H9 (cell line): ENCODE measurements at regions not wholly inside any gene's neighbourhood (a gene's known extent, or its start where the extent isn't known, plus 50 kb on each side); places are given as distances from the start of the nearest gene placed in this dataset.

Source experiments
- DNase-seq: peaks from one replicate; pipeline ENCODE4 v3.0.0-alpha.2; 2017
- H2AFZ ChIP-seq: one replicate; pipeline ENCODE4 v1.6.1; 2013; ENCODE audit warnings: mild to moderate bottlenecking, low read length, control low read depth, moderate library complexity
- H2AK5ac ChIP-seq: 2 replicates; pipeline ENCODE4 v1.6.1; 2013; ENCODE audit warnings: low read length, control low read depth, mixed read lengths; ENCODE audit not compliant: insufficient read length
- H2BK120ac ChIP-seq: one replicate; pipeline ENCODE4 v1.6.1; 2013; ENCODE audit warnings: low read depth, mild to moderate bottlenecking, low read length, control low read depth, inconsistent platforms; ENCODE audit not compliant: poor library complexity, severe bottlenecking
- H2BK12ac ChIP-seq: 2 replicates; pipeline ENCODE4 v1.6.1; 2013; ENCODE audit warnings: low read length, control low read depth, mixed read lengths, low read depth; ENCODE audit not compliant: insufficient read length
- H2BK15ac ChIP-seq: 2 replicates; pipeline ENCODE4 v1.6.1; 2013; ENCODE audit warnings: low read depth, low read length, control low read depth
- H2BK20ac ChIP-seq: one replicate; pipeline ENCODE4 v1.6.1; 2013; ENCODE audit warnings: low read depth, mild to moderate bottlenecking, low read length, control low read depth, inconsistent platforms; ENCODE audit not compliant: poor library complexity, severe bottlenecking
- H2BK5ac ChIP-seq: 2 replicates; pipeline ENCODE4 v1.6.1; 2013; ENCODE audit warnings: low read length, control low read depth, mixed read lengths; ENCODE audit not compliant: insufficient read length
- H3K14ac ChIP-seq: 2 replicates; pipeline ENCODE4 v1.6.1; 2013; ENCODE audit warnings: low read length, control low read depth; ENCODE audit not compliant: insufficient read depth
- H3K18ac ChIP-seq: 2 replicates; pipeline ENCODE4 v1.6.1; 2013; ENCODE audit warnings: low read depth, mild to moderate bottlenecking, mixed read lengths, low read length, control low read depth; ENCODE audit not compliant: insufficient read length
- H3K23ac ChIP-seq: 2 replicates; pipeline ENCODE4 v1.6.1; 2013; ENCODE audit warnings: low read length, control low read depth, mixed read lengths, low read depth; ENCODE audit not compliant: insufficient read length
- H3K23me2 ChIP-seq: 2 replicates; pipeline ENCODE4 v1.6.1; 2013; ENCODE audit warnings: low read depth, mild to moderate bottlenecking, mixed read lengths, low read length, control low read depth; ENCODE audit not compliant: insufficient read length, poor library complexity, severe bottlenecking
- H3K27ac ChIP-seq: 2 replicates; pipeline ENCODE4 v1.5.1; 2013; ENCODE audit warnings: low read length, control low read depth, mixed read lengths, low read depth; ENCODE audit not compliant: insufficient read length
- H3K27me3 ChIP-seq: 2 replicates; pipeline ENCODE4 v1.6.1; 2013; ENCODE audit warnings: low read length, control low read depth, inconsistent platforms; ENCODE audit not compliant: insufficient read depth
- H3K4ac ChIP-seq: 2 replicates; pipeline ENCODE4 v1.6.1; 2013; ENCODE audit warnings: low read depth, mild to moderate bottlenecking, control low read depth, inconsistent platforms, low read length, moderate library complexity
- H3K4me1 ChIP-seq: 2 replicates; pipeline ENCODE4 v1.6.1; 2013; ENCODE audit warnings: low read length, control low read depth, inconsistent platforms; ENCODE audit not compliant: insufficient read depth
- H3K4me2 ChIP-seq: 2 replicates; pipeline ENCODE4 v1.6.1; 2013; ENCODE audit warnings: low read length, control low read depth, mixed read lengths; ENCODE audit not compliant: insufficient read length, insufficient read depth
- H3K56ac ChIP-seq: 2 replicates; pipeline ENCODE4 v1.6.1; 2013; ENCODE audit warnings: low read depth, mild to moderate bottlenecking, mixed read lengths, low read length, control low read depth; ENCODE audit not compliant: insufficient read length
- H3K79me1 ChIP-seq: 2 replicates; pipeline ENCODE4 v1.6.1; 2013; ENCODE audit warnings: low read depth, mild to moderate bottlenecking, moderate library complexity, low read length, control low read depth, inconsistent platforms; ENCODE audit not compliant: insufficient read depth, poor library complexity, severe bottlenecking
- H3K79me2 ChIP-seq: 2 replicates; pipeline ENCODE4 v1.6.1; 2013; ENCODE audit warnings: low read length, control low read depth, inconsistent platforms; ENCODE audit not compliant: insufficient read depth
- H3K9ac ChIP-seq: 2 replicates; pipeline ENCODE4 v1.6.1; 2013; ENCODE audit warnings: low read length, control low read depth, mixed read lengths; ENCODE audit not compliant: insufficient read length; ENCODE audit errors: extremely low read depth
- H3K9me3 ChIP-seq: one replicate; pipeline ENCODE4 v1.6.1; 2013; ENCODE audit warnings: low read depth, low read length, inconsistent platforms; ENCODE audit not compliant: control insufficient read depth
- H3T11ph ChIP-seq: one replicate; pipeline ENCODE4 v1.6.1; 2013; ENCODE audit warnings: mild to moderate bottlenecking, low read length, control low read depth, inconsistent platforms
- H4K20me1 ChIP-seq: one replicate; pipeline ENCODE4 v1.6.1; 2013; ENCODE audit not compliant: control insufficient read depth, insufficient read length, insufficient read depth
- H4K5ac ChIP-seq: 2 replicates; pipeline ENCODE4 v1.6.1; 2013; ENCODE audit warnings: low read depth, mild to moderate bottlenecking, mixed read lengths, low read length, control low read depth; ENCODE audit not compliant: insufficient read length
- H4K8ac ChIP-seq: replicated peaks from 2 replicates; pipeline ENCODE4 v1.6.1; 2013; ENCODE audit warnings: low read length, control low read depth, mixed read lengths, low read depth; ENCODE audit not compliant: insufficient read length
- H4K91ac ChIP-seq: 2 replicates; pipeline ENCODE4 v1.6.1; 2013; ENCODE audit warnings: low read depth, mild to moderate bottlenecking, moderate library complexity, mixed read lengths, low read length, control low read depth; ENCODE audit not compliant: insufficient read length
- H3K27ac Mint-ChIP-seq, 3 experiments: 2 replicates in 2 of 3; 3 replicates in 1 of 3; pipeline ENCODE4 v1.8.0; 2020 to 2021; ENCODE audit warnings: mixed read lengths in 3 of 3, mild to moderate bottlenecking in 1 of 3, moderate library complexity in 1 of 3
- H3K27me3 Mint-ChIP-seq: 2 replicates; pipeline ENCODE4 v1.8.0; 2021; ENCODE audit warnings: low read depth, mild to moderate bottlenecking, moderate library complexity, mixed read lengths
- H3K36me3 Mint-ChIP-seq, 3 experiments: 2 replicates in 2 of 3; 3 replicates in 1 of 3; pipeline ENCODE4 v1.8.0; 2020 to 2021; ENCODE audit warnings: low read depth in 3 of 3, mixed read lengths in 3 of 3; ENCODE audit not compliant: insufficient read depth in 1 of 3
- H3K4me1 Mint-ChIP-seq, 2 experiments: 2 replicates each; pipeline ENCODE4 v1.8.0; 2020; ENCODE audit warnings: mixed read lengths in 2 of 2
- H3K4me3 Mint-ChIP-seq, 2 experiments: 2 replicates in 1 of 2; 3 replicates in 1 of 2; pipeline ENCODE4 v1.8.0; 2020 to 2021; ENCODE audit warnings: mild to moderate bottlenecking in 2 of 2, mixed read lengths in 2 of 2, moderate library complexity in 1 of 2
- H3K9me3 Mint-ChIP-seq, 2 experiments: 2 replicates in 1 of 2; 3 replicates in 1 of 2; pipeline ENCODE4 v1.8.0; 2020; ENCODE audit warnings: mild to moderate bottlenecking in 2 of 2, mixed read lengths in 2 of 2, moderate library complexity in 1 of 2
- WGBS: extraction: QIAGEN DNeasy Blood & Tissue Kit; methylation state at CpG from one replicate; pipeline ENCODE4 v1.1.7; 2013; ENCODE audit warnings: missing lambda C conversion rate, low lambda C conversion rate, mixed read lengths; ENCODE audit not compliant: insufficient read length; ENCODE audit errors: extremely low coverage; 5-methylcytosine and 5-hydroxymethylcytosine counted together
- TF ChIP-seq, protein P1 (sequence below): fragments of 200-600 bp; sonication (generic); conservative IDR thresholded peaks from 3 replicates; pipeline ENCODE4 v1.8.0; 2021; ENCODE audit warnings: antibody characterized with exemption, mild to moderate bottlenecking

DNA sequence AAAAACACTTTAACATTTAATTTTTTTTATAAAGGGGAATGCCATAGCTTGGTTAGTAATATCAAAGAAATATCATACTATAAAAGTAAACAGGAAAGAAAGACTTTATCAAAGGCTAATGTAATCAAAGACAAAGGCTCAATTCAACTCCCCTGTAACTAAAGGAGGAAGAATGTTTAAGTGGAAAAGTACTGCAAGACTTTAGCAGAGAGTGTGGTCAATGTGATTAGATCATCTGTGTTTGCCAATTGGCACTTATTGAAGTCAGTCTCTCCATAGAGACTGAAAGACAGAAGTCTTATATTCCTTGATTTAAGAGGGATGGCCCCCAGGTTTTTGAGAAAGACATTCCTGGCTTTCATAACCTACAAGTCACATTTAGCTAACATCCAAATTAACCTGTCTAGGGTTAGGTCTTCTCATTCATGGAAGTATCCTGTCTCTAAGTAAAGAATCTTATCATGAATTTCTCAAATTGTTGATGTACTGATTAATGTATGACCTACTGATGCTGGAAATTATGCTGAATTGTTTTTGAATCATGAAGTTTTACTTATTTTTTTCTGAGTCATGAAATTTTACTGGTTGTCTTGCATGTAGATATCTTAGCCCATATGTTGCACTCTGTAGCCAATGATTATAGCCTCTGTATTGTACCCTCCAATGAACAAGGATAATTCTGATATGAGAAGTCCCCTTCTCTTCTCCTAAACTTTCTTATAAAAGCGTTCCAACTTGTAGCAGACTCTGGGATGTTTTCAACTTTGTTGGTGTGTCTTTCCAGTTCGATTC is 65.4 kb downstream of the ATXN7L3B start:
- H3K4me1 ChIP-seq: no peaks in the 10 kb centered on the region
- H4K8ac ChIP-seq: no peak overlapping the region
- H3K27me3 Mint-ChIP-seq: no peaks in the 10 kb centered on the region
- H3K23ac ChIP-seq: no peak overlapping the region
- H4K5ac ChIP-seq: no peak overlapping the region
- H2BK120ac ChIP-seq: no peak overlapping the region
- no peak overlapping the region for H4K91ac ChIP-seq
- H4K20me1 ChIP-seq: no peaks in the 10 kb centered on the region
- TF ChIP-seq, protein P1, sequence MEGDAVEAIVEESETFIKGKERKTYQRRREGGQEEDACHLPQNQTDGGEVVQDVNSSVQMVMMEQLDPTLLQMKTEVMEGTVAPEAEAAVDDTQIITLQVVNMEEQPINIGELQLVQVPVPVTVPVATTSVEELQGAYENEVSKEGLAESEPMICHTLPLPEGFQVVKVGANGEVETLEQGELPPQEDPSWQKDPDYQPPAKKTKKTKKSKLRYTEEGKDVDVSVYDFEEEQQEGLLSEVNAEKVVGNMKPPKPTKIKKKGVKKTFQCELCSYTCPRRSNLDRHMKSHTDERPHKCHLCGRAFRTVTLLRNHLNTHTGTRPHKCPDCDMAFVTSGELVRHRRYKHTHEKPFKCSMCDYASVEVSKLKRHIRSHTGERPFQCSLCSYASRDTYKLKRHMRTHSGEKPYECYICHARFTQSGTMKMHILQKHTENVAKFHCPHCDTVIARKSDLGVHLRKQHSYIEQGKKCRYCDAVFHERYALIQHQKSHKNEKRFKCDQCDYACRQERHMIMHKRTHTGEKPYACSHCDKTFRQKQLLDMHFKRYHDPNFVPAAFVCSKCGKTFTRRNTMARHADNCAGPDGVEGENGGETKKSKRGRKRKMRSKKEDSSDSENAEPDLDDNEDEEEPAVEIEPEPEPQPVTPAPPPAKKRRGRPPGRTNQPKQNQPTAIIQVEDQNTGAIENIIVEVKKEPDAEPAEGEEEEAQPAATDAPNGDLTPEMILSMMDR: no peak
- no peaks in the 10 kb centered on the region for H3K79me1 ChIP-seq
- H3K18ac ChIP-seq: no peak overlapping the region
- H2BK20ac ChIP-seq: no peak overlapping the region
- H3K23me2 ChIP-seq: no peaks in the 10 kb centered on the region
- no peak overlapping the region for H2BK5ac ChIP-seq
- no peaks in the 10 kb centered on the region for H3K79me2 ChIP-seq
- H3K4me3 Mint-ChIP-seq: no peak overlapping the region
- H2BK12ac ChIP-seq: no peak overlapping the region
- H3K27me3 ChIP-seq: no peaks in the 10 kb centered on the region
- peaks cover 7% of the 10 kb centered on the region for H3K9me3 ChIP-seq
- no peaks in the 10 kb centered on the region for H3K4me1 Mint-ChIP-seq
- no peak overlapping the region for H3T11ph ChIP-seq
- WGBS: no CpG with 5 or more reads among the region's 2 CpGs
- H3K27ac ChIP-seq: no peak overlapping the region
- H2AFZ ChIP-seq: no peak overlapping the region
- no peak overlapping the region; a peak in 1 of 7 replicates for H3K27ac Mint-ChIP-seq
- peaks cover 22 to 24% of the 10 kb centered on the region in 2 experiments for H3K9me3 Mint-ChIP-seq
- no peak for DNase-seq
- H2AK5ac ChIP-seq: no peak overlapping the region
- H3K56ac ChIP-seq: no peak overlapping the region
- H3K14ac ChIP-seq: no peak overlapping the region
- H3K36me3 Mint-ChIP-seq: peaks cover 11 to 20% (median 15%) of the 10 kb centered on the region in 3 experiments
- no peak overlapping the region for H3K9ac ChIP-seq
- H2BK15ac ChIP-seq: no peak overlapping the region
- H3K4me2 ChIP-seq: no peak overlapping the region
- no peak overlapping the region for H3K4ac ChIP-seq
